SK-N-SH treated with all-trans-retinoic acid at 6 μM for 48 hours (cell line): ENCODE measurements at regions not wholly inside any gene's neighbourhood (a gene's known extent, or its start where the extent isn't known, plus 50 kb on each side); places are given as distances from the start of the nearest gene placed in this dataset.

Experiments used
- ATAC-seq: fragments of 200-7000 bp; cut with Tn5 transposase; 3 replicates; pipeline ENCODE4 v1.9.1; 2020; ENCODE audit warnings: mild to moderate bottlenecking, moderate library complexity
- ARNTL ChIP-seq: fragments of 450-650 bp; formaldehyde crosslinking; IDR thresholded peaks from 2 replicates; pipeline ENCODE4 v1.5.0; 2020; ENCODE audit warnings: low read depth, mild to moderate bottlenecking, moderate library complexity, borderline replicate concordance
- BACH2 ChIP-seq: fragments of 250-450 bp; sonication (Bioruptor Pico); IDR thresholded peaks from 2 replicates; pipeline ENCODE4 v1.9.0; 2021; ENCODE audit warnings: mild to moderate bottlenecking, borderline replicate concordance
- CSDC2 ChIP-seq: fragments of 250-450 bp; sonication (Bioruptor Pico); IDR thresholded peaks from 2 replicates; pipeline ENCODE4 v1.5.0; 2020; ENCODE audit warnings: mild to moderate bottlenecking, moderate library complexity
- CSRNP3 ChIP-seq: fragments of 250-450 bp; sonication (Bioruptor Pico); IDR thresholded peaks from 2 replicates; pipeline ENCODE4 v1.5.1; 2021; ENCODE audit warnings: mild to moderate bottlenecking, moderate library complexity
- ESRRG ChIP-seq: fragments of 250-450 bp; sonication (Bioruptor Pico); IDR thresholded peaks from 2 replicates; pipeline ENCODE4 v1.6.1; 2021; ENCODE audit warnings: mild to moderate bottlenecking
- GLIS3 ChIP-seq: fragments of 250-450 bp; sonication (Bioruptor Pico); IDR thresholded peaks from 2 replicates; pipeline ENCODE4 v1.5.0; 2020; ENCODE audit warnings: mild to moderate bottlenecking, moderate library complexity
- ISL1 ChIP-seq: fragments of 250-450 bp; sonication (Bioruptor Pico); IDR thresholded peaks from 2 replicates; pipeline ENCODE4 v2.1.2; 2022; ENCODE audit warnings: mild to moderate bottlenecking, moderate library complexity
- OSR1 ChIP-seq: fragments of 250-450 bp; sonication (Bioruptor Pico); IDR thresholded peaks from 2 replicates; pipeline ENCODE4 v1.8.0; 2022; ENCODE audit warnings: moderate library complexity, mild to moderate bottlenecking, inconsistent platforms
- POU6F1 ChIP-seq: fragments of 250-450 bp; sonication (Bioruptor Pico); IDR thresholded peaks from 2 replicates; pipeline ENCODE4 v1.8.0; 2021; ENCODE audit warnings: low read depth, mild to moderate bottlenecking, moderate library complexity, borderline replicate concordance
- PPARA ChIP-seq: fragments of 250-450 bp; sonication (Bioruptor Pico); IDR thresholded peaks from 2 replicates; pipeline ENCODE4 v1.5.0; 2020; ENCODE audit warnings: mild to moderate bottlenecking, borderline replicate concordance
- RARB ChIP-seq: fragments of 250-450 bp; sonication (Bioruptor Pico); IDR thresholded peaks from 2 replicates; pipeline ENCODE4 v1.8.0; 2021; ENCODE audit warnings: mild to moderate bottlenecking, moderate library complexity
- SNAI2 ChIP-seq: fragments of 250-450 bp; sonication (Bioruptor Pico); IDR thresholded peaks from 2 replicates; pipeline ENCODE4 v1.5.0; 2020; ENCODE audit warnings: mild to moderate bottlenecking, moderate library complexity
- TCF4 ChIP-seq: fragments of 250-450 bp; sonication (Bioruptor Pico); IDR thresholded peaks from 2 replicates; pipeline ENCODE4 v1.8.0; 2021; ENCODE audit warnings: mild to moderate bottlenecking, moderate library complexity, borderline replicate concordance
- TOX ChIP-seq: fragments of 250-450 bp; sonication (Bioruptor Pico); IDR thresholded peaks from 2 replicates; pipeline ENCODE4 v1.8.0; 2021; ENCODE audit warnings: mild to moderate bottlenecking, moderate library complexity, borderline replicate concordance
- ZC3H10 ChIP-seq: fragments of 250-450 bp; sonication (Bioruptor Pico); IDR thresholded peaks from 2 replicates; pipeline ENCODE4 v1.5.1; 2021; ENCODE audit warnings: mild to moderate bottlenecking, moderate library complexity
- ZFP3 ChIP-seq: fragments of 250-450 bp; sonication (Bioruptor Pico); IDR thresholded peaks from 2 replicates; pipeline ENCODE4 v1.5.0; 2020; ENCODE audit warnings: mild to moderate bottlenecking, moderate library complexity
- ZFP30 ChIP-seq: fragments of 450-650 bp; formaldehyde crosslinking; IDR thresholded peaks from 2 replicates; pipeline ENCODE4 v1.5.0; 2022; ENCODE audit warnings: mild to moderate bottlenecking, moderate library complexity
- ZNF565 ChIP-seq: fragments of 450-650 bp; formaldehyde crosslinking; conservative IDR thresholded peaks from 2 replicates; pipeline ENCODE4 v1.5.0; 2020; ENCODE audit warnings: low read depth, mild to moderate bottlenecking, moderate library complexity
- ZNF70 ChIP-seq: fragments of 450-650 bp; formaldehyde crosslinking; IDR thresholded peaks from 2 replicates; pipeline ENCODE4 v1.5.0; 2020; ENCODE audit warnings: mild to moderate bottlenecking, moderate library complexity
- ZNF8 ChIP-seq: fragments of 450-650 bp; formaldehyde crosslinking; IDR thresholded peaks from 2 replicates; pipeline ENCODE4 v1.5.0; 2020; ENCODE audit warnings: mild to moderate bottlenecking, moderate library complexity
- TF ChIP-seq, protein P1 (sequence below): fragments of 250-450 bp; sonication (Bioruptor Pico); IDR thresholded peaks from 2 replicates; pipeline ENCODE4 v1.5.0; 2020; ENCODE audit warnings: mild to moderate bottlenecking, moderate library complexity
- TF ChIP-seq, protein P2 (sequence below): fragments of 250-450 bp; sonication (Bioruptor Pico); IDR thresholded peaks from 2 replicates; pipeline ENCODE4 v1.5.1; 2020; ENCODE audit warnings: low read depth, mild to moderate bottlenecking, moderate library complexity
- TF ChIP-seq, protein P3 (sequence below): fragments of 250-450 bp; sonication (Bioruptor Pico); IDR thresholded peaks from 2 replicates; pipeline ENCODE4 v1.8.0; 2020; ENCODE audit warnings: mild to moderate bottlenecking, moderate library complexity, borderline replicate concordance

DNA sequence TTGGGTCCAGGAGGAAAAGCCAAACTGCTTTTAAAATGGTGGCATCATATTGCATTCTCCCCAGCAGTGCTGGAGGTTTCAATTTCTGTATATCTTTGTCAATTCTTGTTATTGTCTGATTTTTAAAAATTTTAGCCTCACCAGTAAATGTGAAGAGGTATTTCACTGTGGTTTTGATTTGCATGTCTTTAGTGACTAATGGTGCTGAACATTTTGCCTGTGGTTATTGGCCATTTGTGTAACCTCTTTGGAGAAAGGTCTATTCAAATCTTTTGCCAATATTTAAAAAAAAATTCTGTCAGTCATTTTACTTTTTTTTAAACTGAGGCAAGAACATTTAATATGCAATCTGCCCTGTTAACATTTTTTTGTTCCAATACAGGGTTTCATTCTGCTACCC is 322.1 kb downstream of the TLL1 start:
- TF ChIP-seq GLIS3 (CRISPR knock-in tag) (no peak), ISL1 (CRISPR knock-in tag) (no peak), ESRRG (CRISPR knock-in tag) (no peak), PPARA (CRISPR knock-in tag) (no peak), TCF4 (CRISPR knock-in tag) (no peak), RARB (CRISPR knock-in tag) (no peak), ZFP3 (no peak), ZNF8 (no peak), ZNF565 (CRISPR knock-in tag) (no peak), CSRNP3 (no peak), ZFP30 (CRISPR knock-in tag) (no peak), BACH2 (CRISPR knock-in tag) (no peak), ZNF70 (CRISPR knock-in tag) (no peak), TOX (CRISPR knock-in tag) (no peak), POU6F1 (CRISPR knock-in tag) (no peak), OSR1 (CRISPR knock-in tag) (no peak), ARNTL (no peak)
- TF ChIP-seq, protein P1, sequence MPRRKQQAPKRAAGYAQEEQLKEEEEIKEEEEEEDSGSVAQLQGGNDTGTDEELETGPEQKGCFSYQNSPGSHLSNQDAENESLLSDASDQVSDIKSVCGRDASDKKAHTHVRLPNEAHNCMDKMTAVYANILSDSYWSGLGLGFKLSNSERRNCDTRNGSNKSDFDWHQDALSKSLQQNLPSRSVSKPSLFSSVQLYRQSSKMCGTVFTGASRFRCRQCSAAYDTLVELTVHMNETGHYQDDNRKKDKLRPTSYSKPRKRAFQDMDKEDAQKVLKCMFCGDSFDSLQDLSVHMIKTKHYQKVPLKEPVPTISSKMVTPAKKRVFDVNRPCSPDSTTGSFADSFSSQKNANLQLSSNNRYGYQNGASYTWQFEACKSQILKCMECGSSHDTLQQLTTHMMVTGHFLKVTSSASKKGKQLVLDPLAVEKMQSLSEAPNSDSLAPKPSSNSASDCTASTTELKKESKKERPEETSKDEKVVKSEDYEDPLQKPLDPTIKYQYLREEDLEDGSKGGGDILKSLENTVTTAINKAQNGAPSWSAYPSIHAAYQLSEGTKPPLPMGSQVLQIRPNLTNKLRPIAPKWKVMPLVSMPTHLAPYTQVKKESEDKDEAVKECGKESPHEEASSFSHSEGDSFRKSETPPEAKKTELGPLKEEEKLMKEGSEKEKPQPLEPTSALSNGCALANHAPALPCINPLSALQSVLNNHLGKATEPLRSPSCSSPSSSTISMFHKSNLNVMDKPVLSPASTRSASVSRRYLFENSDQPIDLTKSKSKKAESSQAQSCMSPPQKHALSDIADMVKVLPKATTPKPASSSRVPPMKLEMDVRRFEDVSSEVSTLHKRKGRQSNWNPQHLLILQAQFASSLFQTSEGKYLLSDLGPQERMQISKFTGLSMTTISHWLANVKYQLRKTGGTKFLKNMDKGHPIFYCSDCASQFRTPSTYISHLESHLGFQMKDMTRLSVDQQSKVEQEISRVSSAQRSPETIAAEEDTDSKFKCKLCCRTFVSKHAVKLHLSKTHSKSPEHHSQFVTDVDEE: no peak
- TF ChIP-seq, protein P2, sequence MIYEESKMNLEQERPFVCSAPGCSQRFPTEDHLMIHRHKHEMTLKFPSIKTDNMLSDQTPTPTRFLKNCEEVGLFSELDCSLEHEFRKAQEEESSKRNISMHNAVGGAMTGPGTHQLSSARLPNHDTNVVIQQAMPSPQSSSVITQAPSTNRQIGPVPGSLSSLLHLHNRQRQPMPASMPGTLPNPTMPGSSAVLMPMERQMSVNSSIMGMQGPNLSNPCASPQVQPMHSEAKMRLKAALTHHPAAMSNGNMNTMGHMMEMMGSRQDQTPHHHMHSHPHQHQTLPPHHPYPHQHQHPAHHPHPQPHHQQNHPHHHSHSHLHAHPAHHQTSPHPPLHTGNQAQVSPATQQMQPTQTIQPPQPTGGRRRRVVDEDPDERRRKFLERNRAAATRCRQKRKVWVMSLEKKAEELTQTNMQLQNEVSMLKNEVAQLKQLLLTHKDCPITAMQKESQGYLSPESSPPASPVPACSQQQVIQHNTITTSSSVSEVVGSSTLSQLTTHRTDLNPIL (CRISPR knock-in tag): no peak
- TF ChIP-seq, protein P3, sequence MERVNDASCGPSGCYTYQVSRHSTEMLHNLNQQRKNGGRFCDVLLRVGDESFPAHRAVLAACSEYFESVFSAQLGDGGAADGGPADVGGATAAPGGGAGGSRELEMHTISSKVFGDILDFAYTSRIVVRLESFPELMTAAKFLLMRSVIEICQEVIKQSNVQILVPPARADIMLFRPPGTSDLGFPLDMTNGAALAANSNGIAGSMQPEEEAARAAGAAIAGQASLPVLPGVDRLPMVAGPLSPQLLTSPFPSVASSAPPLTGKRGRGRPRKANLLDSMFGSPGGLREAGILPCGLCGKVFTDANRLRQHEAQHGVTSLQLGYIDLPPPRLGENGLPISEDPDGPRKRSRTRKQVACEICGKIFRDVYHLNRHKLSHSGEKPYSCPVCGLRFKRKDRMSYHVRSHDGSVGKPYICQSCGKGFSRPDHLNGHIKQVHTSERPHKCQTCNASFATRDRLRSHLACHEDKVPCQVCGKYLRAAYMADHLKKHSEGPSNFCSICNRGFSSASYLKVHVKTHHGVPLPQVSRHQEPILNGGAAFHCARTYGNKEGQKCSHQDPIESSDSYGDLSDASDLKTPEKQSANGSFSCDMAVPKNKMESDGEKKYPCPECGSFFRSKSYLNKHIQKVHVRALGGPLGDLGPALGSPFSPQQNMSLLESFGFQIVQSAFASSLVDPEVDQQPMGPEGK (CRISPR knock-in tag): no peak
- ATAC-seq: no peak

GRCh38 chr4:166197166-166197565 is 324.1 kb downstream of the TLL1 start:
- no peak for ATAC-seq
- TF ChIP-seq OSR1 (CRISPR knock-in tag) (no peak), ZNF565 (CRISPR knock-in tag) (no peak), ZC3H10 (CRISPR knock-in tag) (no peak), TOX (CRISPR knock-in tag) (no peak), CSDC2 (no peak), ZFP30 (CRISPR knock-in tag) (no peak), SNAI2 (no peak), RARB (CRISPR knock-in tag) (no peak)
- TF ChIP-seq, protein P1: no peak
